Astrocyte of the hippocampus (primary cell): ENCODE measurements at regions not wholly inside any gene's neighbourhood (a gene's known extent, or its start where the extent isn't known, plus 50 kb on each side); places are given as distances from the start of the nearest gene placed in this dataset.
"Not testable (repeated sequence)": the region's sequence is repeated elsewhere in the genome, so short reads cannot be mapped to it uniquely, and the experiment has no call there.

Experiments
- DNase-seq: peaks from one replicate; pipeline ENCODE4 v3.0.0; 2011; ENCODE audit warnings: low read depth, low spot score

DNA sequence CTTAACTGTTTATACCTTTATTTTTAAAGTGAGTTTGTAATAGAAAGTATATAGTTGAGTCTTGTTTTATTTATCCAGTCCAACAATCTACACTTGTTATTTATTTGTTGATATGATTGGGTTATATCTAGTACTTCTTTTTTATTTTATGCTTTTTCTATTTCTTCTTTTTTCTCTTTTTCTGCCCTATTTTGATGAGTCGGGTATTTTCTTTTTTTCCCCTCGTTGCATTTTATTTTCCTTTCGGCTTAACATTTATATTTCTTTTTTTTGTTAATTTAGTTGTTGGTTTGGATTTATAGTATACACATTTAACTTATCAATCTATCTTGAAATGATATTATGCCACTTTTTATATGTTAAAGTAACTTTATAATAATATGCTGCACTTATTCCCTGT is 111.7 kb upstream of the IZUMO3 start:
- DNase-seq: no peak

DNA sequence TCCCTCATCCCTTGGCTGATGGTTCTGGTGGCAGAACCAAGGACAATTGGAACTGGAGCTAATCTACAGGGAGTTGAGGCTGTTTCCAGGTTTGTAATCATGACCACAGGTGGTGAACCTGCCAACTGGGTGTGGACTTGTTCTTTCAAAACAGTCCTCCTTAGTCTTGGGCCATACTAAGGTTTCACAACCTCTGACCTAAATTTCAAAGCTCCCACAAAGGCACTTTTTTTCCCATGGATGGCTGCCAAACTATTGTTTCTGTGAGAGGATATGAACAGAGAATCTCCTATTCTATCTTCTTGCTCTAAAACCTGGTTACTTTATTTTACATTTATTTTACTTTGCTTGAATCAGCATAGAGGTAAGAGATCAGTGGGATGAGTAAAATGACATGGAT is 106.5 kb upstream of the IZUMO3 start:
- DNase-seq: no peak

DNA sequence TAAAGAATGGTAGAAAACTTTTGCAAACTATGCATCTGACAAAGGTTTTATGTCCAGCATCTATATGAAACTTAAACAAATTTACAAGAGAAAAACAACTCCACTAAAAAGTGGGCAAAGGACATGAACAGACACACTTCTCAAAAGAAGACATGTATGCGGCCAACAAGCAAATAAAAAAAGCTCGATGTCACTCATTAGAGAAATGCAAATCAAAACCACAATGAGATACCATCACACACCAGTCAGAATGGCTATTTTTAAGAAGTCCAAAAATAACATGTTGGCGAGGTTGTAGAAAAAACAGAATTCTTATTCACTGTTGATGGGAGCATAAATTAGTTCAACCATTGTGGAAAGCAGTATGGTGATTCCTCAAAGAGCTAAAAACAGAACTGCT is 83.1 kb upstream of the IZUMO3 start:
- not testable (repeated sequence) for DNase-seq

DNA sequence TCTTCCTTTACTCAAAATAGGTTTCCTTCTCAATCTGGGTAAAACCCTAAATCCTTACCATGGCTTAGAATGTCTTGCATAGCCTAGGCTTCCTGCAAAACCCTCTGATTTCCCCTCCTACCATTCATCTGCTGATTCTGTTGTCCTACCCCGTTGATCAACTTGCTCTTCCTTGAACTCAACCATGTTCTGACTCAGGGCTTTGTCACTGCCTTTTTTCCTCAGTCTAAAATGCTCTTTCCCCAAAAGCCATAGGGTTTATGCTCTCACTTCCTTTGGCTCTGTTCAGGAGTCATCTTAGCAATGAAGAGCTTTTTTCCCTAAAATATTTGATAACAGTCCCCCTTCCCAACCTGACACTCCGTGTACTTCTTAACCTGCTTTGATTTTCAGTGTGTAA is 79.4 kb upstream of the IZUMO3 start:
- no peak for DNase-seq

DNA sequence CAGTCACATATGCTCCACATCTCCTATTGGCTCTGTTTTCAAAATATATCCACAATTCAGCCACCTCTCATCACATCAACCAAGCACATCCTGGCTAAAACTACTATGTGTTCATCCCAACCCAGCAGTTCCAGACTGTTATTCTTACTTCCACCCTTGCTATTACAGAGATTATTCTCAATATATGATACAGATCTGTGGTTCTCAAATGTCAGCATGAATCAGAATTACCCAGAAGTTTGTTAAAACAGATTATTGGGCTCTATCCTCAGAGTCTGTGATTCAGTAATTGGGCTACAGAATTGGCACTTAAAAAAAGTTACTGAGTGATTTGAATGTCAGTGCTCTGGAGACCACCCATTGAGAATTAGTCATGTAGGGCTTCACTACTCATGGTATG is 78.8 kb upstream of the IZUMO3 start:
- DNase-seq: no peak

DNA sequence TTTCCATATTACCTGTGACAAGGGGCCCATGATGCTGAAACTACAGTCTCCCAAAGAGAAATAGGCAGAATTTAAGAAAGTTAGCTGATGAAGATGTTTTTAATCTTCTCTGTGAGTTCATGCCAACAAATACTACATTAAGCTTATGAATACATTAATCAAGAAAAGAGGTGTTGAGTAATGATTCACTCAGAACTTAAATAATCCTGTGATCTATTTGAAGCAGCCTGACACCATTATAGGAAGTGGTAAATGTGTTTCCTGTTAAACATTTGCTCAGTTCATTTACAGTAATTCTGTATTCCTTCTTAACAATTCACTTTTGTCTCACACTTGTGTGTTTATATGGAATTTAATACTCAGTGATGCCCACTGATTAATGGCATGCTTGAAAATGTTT is 75.0 kb upstream of the IZUMO3 start:
- no peak for DNase-seq

DNA sequence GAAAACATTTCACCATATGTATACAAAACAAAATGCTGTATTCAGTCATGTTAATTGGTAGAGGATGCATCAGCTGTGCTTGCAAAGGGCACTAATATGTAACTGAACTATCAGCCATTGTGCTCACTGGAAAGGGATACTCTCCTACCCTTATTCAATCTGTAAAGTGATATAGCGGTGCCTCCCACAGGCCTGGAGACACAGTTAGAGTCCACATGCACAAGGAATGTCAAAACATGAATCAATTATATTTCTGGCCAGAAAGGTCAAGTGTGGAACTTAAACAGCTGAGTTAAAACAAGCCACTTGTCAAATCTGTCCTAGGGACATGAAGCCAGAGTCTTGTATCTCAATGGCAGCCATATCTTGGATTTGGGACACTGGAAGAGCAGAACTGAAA is 71.2 kb upstream of the IZUMO3 start:
- DNase-seq: no peak

DNA sequence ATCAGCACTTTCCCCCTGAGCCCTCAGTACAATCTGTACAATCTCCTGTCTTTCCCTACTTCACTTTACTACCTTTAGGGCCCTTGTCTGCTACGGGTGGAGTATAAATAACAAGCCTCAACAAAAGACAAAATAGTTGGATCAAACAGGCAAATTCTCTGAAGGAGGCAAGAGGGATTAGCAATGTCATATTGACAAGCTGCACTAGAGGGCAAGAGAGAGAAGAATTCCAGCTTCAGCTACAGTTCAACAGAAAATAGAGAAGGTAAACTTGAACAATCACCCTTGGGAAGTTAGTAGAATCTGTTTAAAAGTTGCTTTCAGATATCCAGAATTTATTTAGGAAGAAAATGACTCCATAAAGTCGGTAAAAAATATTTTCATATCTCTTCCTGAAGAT is 68.4 kb upstream of the IZUMO3 start:
- no peak for DNase-seq

DNA sequence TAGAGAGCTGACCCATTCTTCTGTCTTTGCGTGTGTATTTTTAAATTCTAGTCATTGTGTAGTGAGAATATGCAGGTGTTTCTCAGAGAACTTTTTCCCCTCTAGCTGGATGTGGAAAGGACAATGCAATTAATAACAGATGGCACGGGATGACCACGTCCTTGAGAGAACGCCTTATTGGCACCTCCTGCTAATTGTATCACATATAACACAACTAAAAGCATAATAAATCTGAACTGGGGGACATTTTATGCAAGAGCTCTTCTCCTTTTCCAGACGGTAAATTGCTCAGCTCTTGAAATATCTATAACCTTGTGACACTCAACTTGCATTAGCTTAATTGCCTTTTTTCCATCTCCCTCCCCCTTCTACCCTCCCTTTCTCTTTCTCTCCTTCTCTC is 62.9 kb upstream of the IZUMO3 start:
- no peak for DNase-seq

DNA sequence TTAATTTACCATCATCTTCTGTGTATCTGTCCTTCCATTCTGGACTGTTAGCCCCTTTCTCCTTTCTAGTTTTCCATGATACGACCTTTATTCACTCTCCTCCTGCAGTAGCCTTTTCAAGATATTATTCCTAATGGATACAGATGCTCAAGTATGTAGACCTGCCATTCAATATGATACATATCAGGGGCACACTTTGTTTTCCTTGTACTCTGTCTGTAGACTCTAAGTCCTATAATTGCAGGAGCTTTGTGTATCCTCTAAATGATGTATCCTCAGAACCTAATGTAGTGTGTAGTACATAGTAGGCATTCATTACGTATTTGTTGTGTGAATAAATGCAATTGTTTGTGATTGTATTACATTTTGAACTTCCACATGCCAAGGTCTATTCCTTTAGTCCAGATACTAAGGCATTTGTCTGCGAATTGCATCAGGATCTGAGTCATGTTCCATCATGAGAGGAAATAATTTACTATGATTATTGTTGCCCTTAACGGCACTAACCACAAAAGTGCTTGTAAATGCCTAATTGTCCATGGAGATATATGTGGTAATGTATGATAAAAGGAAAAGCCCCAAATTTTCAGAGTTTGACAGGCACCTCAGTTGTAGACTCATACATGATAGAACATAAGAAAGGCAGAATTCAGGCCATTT is 57.1 kb upstream of the IZUMO3 start:
- no peak for DNase-seq
